T1000 (cell line): ENCODE measurements at regions not wholly inside any gene's neighbourhood (a gene's known extent, or its start where the extent isn't known, plus 50 kb on each side); places are given as distances from the start of the nearest gene placed in this dataset.

ENCODE experiments used
- DNase-seq: peaks from one replicate; lab custom pipeline; 2025; ENCODE audit warnings: mixed read lengths; lab: John Stamatoyannopoulos, UW

DNA sequence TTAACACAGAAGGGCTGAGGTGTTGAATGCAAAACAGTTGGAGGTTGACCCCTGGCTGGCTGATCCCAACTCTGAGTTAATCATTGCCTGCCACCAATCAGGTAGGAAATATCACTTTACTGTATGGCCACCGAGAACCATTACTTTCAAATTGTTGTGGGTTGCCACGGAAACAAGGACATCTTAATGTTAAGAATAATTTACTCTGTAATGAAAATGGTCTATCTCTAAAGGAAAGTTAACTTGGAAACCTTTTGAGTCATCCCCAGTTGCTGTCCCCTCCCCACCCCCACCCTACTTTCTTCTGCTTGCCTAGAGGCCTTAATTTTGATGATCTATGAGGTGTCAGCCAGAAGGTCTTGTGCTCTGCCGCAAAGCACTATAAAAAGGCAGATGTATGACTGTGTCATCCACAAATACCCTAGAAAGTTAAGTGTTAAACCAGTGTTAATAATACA is 78.7 kb upstream of the SNRK start:
- peak; percentile 47 for DNase-seq

DNA sequence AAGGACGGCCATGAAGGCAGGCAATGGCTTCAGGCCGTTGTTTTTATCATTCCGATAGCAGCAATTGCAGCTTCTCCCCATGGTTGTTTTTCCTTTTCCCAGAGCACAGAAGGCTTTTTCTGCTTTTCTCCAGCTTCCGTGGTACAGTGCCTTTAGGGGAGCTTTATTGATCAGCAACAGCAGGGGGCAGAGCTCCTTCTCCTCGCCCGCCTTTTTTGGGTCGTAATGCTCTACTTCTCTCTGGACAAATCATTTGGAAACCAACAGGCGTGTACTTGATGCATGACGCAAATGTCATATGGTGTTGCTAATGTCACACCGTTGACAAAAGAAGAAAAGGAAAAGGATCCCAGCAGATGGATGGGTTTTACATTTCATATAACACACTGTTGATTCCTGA is 79.7 kb upstream of the SNRK start:
- DNase-seq: no peak

DNA sequence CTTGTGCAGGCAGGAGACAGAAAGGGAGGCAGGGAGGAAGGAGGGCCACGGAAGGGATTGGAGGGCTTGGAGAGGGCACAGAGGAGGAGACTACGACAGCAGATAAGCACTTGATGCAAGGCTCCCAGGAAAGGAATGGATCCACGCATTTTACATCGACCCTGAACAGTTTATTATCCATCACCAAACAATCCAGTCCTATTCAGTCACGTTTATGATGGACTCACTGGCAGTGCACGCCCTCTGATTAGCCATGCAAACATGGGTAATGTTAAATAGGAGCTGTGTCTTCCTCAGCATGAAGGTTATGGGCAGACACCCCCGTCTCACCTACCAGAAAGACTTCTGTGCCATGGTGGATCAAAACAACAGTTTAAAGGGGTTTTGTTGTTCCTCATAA is 80.2 kb upstream of the SNRK start:
- DNase-seq: no peak

DNA sequence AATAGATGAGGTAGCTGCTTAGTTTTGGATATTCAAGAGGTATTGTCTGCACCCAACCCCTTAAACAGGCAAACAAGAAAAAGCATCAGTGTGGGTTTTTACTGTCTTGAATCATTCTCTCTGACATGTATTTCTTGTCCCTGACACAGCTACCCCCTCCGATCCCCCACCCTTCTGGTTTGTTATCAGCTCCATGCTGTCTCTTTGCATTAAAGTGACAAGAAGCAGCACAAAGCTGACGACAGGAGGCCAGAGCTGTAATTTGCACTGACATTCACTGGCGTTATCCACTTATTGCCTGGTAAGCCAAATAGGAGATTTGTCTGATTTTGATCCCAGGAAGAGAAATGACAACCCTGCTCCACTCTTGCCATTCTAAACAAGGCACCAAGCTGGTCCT is 83.3 kb upstream of the SNRK start:
- no peak for DNase-seq

DNA sequence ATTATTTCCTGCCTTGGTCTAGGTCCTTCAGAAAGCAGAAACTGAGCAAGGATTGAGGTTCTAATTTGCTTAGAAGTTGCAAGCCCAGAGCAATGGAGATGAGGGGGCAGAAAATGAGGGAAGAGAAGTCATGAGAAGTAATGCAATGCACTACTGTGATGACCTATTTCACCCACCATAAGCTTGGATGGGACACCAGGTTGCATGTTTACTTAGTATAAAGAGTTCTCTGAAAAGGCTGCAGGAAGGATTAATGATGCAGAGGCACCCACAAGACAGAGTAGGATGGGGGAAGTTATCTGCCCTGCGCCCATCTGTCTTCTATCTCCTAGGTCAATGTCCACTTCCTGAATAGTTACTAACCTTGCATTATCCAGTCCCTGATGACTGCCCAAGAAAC is 84.8 kb upstream of the SNRK start:
- DNase-seq: no peak

DNA sequence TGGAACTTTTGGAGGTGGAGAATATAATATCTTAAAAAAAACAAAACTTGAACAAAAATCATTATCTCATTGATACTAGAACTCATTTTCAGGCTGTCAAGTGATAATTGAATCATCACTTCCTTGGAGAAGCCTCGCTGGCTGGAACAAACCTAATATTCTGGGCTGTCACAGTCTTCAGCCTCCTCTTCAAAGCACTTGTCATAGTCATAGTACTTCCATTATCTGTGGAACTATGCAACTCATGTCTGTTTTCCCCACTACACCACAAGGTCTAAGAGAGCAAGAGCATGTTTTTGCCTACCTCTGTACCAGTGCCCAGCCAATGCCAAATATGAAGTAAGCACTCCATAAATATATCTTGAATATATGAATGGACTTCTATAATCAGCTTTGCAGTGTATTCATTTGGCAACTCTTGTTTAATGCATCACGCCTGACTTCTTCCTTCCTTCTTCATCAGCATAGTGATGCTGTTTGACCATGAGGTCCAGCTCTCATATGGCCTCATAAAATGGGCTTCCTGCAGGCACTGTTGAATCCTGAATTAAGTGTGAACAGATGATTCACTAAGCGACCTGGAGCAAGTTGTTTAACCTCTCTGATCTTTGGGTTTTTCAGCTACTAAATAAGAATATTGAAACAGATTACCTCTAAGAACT is 86.6 kb upstream of the SNRK start:
- DNase-seq: no peak

DNA sequence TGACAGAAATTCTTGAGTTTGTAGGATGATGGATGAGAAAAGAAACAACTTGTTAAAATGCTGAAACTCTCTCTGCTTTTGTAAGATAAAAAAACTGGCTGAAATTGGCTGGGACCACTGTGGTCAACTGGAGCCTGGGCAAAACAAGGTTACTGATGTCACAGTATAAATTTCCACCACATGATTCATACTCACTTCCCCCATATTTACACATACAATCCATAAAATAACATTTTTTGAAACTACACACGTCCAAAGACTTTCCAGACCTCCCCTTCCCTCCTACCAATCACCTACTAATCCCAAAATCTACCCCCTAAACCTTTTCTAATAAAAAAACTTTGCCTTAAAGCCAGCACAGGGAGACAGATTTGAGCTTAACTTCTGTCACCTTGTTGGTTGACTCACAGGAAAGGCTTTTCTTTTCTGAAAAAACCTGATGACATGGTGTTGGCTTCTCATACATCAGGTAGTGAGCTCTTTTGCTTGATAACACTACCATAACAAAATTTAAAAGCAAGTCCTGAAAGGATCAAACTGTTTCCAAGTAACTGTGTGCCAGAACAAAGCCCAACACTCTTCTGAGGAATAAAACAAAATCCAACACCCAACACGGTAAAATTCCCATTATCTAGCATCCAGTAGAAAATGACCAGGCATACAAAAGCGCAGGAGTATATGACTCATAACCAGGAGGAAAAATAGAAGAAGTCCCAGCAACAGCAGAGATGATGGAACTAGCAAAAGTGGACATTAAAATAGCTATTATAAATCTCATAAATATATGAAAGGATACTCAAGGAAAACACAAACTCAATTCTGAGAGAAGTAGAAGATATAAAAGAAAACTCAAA is 87.3 kb upstream of the SNRK start:
- DNase-seq: no peak

DNA sequence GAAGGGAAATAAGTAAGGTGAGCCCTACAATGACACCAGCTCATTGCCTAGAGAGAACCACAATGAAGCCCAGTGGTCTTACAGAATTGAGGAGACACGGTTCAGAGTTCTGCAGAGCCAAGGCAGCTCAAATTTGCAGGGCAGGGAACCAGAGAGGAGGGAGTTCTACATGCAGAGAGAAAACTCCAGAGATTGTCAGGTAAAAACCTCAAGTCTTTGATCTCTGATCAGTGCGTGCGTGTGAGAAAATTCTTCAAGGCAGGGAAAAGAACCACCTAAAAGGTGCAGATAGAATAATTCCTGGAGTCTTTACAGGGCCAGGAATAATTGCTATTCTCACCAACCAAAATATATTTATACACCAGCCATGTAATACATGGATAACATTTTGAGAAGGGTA is 88.0 kb upstream of the SNRK start:
- DNase-seq: no peak

DNA sequence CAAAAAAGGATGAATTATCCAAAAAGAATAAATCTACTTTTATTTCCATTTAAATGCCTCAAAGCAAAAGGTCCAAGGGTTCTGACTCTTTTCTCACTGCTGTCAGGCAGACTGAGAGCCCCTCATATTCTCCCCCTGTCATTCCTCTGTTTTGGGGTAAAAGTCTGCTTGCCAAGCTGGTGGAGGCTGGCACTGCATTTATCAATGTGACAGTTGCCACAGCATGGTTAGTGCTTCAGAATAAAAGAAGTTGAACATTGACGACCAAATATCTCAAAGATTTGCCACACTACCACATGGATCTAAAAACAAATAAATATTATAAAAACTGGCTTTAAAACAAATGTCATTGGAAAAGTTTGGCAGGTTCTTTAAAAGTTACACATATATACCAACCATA is 89.2 kb upstream of the SNRK start:
- DNase-seq: no peak

DNA sequence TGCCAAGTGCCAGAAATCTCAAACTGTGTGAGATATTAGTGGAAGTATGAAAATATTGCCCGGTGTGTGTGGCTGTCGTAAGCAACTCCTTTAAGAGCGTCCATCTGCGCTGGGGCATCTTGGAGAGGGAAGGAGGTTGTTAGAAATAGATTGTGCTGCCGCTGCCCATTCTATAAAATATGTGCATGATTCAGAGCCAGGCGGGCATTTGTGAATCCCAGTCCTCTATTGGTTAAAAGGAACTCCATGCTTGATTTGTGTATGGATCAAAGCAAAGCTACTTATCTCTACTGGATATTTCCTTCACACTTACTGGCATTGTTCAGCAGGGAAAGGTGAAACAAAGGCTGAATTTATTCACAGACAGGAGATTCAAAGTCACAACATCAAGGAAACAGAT is 89.6 kb upstream of the SNRK start:
- DNase-seq: no peak

DNA sequence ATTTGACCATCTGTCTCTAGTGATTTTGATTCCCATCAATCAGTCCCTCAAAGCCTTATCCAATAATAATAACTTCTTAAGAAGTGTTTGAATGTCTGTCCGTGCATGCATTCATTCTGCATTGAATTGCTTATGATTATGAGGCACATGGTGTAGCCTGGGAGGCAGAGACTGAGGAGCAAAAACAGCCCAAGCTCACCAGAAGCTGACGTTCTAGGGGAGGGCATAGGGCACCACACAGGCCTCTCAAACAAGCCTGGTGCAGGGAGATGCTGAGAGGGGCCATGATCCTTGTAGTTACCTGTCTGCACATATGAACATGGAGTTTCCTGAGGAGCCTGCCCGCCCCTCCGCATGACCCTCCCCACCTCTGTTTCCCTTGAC is 89.2 kb upstream of the POMGNT2 start:
- DNase-seq: no peak

DNA sequence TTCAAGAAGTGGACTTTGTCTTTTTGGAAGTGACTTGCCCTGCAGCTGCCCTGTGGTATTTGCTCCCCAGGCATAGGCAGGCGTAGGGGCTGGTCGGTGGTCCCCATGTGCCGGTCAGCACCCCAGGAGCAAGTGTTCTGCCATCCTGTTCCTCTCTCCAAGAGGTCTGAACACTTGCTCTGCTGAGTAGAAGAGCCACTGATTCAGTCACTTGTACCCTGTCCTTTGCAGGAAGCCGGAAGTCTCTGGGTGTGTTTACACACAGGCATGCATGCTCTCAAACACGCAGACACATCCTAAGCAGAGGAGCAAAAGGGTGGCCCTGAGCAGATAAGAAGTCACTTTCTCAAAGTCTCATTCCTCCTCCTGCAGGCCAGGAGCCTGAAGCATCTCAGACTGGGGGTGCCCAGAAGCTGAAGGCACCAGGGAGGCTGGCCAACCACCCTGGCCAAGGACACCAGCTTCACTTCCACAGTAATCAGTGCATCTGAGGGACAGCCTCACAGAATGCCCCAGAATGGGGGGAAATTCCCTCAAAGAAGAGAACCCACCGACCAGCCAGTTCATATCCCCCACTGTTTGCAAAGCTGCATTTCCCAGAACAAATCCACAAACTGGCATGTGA is 88.7 kb upstream of the POMGNT2 start:
- no peak for DNase-seq

DNA sequence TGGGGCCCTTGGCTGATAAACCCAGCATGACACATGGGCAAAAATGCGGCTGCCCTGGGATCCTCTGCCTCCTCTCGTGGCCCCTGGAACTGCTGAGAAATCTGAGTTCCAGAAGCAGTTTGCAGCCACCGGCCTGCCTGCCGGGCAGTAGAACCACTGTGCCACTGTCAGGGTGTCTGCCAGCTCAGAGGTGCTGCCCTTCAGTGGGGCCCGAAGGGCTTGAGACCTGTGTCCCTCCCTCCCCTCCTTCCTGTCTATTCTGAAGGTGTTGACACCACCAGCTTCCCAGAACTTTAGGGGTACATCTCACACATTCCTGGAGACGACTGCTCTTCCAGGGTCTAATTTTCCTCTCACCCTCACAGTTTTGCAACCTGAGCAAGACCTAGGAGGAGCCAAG is 88.2 kb upstream of the POMGNT2 start:
- no peak for DNase-seq

DNA sequence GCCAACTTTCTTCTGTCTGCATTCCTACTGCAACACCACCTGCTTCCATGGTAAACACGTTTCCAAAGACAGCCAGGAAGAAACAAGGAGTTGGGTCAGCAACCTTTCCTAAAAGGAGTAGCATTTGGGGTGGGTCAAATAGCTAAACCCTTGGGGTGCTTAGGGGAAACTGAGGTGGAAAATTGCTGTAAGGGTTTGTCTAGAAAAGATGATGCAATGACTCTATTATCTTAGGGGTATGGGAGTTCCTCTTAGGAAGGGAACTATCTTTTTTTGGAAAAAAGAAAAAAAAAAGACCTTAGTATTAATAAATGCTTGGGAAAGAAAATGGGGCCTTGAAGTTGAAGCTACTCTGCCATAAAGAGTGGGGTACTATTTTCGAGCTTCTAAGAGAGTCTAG is 86.1 kb upstream of the POMGNT2 start:
- no peak for DNase-seq

DNA sequence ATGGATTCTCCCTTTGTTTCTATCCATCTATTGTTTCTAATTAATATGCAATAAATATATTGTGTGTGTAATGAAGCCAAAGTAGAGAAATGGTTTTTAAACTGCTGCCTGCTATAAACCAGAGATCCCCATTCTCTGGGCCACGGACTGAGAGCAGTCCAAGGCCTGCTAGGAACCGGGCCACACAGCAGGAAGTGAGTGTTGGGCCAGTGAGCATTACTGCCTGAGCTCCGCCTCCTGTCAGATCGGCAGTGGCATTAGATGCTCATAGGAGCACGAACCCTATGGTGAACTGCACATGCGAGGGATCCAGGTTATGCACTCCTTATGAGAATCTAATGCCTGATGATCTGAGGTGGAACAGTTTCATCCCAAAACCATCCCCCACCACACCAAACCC is 85.2 kb upstream of the POMGNT2 start:
- DNase-seq: peak; percentile 31

DNA sequence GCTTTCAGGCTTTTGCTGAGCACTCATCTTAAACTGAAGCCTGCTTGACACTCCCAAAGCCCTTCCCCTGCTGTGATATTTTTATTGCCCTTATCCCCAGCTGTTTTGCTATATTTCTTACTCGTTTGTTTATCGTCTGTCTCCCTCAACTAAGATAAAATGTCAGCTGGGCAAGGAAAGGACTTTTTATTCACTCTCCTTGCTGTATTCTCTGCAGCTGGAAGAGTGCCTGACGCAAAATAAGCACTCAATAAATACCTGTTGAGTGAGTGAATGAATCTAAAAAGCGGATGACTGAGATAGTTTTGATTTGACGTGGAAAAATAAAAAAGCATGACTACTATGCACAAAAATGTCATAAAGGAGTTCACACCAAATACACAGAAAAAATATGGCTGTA is 84.8 kb upstream of the POMGNT2 start:
- peak; percentile 53 for DNase-seq

DNA sequence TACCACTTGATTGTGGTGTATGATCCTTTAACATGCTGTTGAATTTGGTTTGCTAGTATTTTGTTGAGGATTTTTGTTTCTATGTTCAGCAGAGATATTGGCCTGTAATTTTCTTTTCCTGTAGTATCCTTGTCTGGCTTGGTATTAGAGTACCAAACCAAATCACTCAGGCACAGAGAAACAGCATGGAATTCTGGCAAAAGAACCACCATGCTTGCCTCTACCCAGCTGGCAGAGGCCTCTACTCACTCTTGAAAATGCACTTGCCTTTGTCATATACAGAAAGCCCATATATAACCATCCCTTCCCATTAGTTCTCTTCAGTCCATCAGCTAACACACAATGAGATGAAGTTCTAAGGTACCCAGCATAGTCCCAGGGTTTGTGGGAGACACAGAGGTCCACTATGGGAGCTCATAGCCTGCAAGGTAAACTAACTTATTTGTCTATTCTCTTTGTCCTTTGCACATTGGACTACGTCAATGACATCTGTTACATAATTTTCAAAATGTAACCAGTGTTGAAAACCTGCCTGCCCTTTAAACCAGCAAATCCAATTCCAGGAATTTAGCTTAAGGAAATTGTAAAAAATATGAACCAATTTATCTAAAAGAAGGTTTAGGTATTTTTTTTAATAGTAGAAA is 82.1 kb upstream of the POMGNT2 start:
- DNase-seq: no peak

DNA sequence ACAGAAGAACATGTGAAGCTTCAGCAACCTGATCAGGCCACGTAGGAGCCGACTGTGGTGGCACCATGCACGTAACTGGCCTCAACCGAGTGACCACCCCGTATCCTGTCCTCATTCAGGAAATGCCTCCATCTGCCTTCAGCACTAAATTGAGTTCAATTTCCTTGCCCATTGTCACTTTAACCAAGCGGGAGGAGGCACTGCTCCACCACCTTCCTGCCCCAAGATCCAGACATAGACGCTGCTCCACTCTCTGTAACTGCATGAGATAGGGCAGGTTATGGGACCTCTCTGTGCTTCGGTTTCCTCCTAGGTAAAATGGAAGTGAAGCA is 80.1 kb upstream of the POMGNT2 start:
- DNase-seq: no peak

DNA sequence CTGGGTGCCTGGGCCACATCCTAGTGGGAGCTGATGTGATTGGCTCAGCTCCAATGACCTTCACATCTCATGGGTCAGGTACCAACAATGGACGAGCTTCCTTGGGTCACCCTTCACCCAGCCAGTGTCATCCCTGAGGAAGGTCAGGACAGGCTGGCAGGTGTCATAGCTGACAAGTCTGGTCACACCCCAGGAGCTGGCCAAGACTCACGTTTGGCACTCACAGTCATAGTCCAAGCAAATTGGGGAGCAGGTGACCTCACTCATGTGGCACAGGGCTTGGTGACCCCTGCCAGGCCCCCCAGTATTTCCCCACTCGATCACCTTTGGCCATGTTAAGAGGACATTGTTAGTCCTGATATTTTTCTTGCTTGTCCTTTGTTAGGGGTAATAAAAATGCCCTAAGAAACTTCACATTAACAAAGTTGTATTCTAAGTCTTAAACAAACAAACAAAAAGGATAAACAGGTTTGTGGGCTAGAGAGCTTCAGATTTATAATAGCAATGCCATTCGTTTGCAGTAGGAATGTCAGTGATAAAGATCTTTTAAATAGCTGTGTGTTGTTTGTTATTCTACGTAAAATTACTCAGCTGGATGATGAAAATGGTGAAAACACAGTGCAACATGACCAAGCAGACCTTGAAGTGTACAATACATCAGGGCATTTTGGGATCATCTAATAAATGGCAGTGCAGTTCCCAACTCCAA is 79.5 kb upstream of the POMGNT2 start:
- DNase-seq: no peak

DNA sequence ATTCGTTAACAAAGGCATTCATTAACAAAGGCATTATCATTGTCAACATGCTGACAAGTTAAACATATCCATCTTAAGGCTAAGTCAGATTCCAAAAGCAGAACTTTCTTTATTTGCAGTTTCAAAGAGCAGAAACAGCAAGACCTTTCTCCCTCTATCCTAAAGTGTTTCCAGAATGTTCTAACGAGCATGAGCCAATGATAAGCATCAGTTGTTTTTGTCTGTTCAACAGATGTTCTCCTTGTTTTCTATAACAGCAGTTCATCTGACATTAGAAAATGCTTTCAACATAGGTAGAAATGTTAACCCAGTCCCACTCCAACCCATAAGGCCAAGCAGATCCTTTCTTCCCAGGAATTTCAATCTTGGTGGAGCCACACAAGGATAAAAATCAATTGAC is 77.6 kb upstream of the POMGNT2 start:
- DNase-seq: no peak

DNA sequence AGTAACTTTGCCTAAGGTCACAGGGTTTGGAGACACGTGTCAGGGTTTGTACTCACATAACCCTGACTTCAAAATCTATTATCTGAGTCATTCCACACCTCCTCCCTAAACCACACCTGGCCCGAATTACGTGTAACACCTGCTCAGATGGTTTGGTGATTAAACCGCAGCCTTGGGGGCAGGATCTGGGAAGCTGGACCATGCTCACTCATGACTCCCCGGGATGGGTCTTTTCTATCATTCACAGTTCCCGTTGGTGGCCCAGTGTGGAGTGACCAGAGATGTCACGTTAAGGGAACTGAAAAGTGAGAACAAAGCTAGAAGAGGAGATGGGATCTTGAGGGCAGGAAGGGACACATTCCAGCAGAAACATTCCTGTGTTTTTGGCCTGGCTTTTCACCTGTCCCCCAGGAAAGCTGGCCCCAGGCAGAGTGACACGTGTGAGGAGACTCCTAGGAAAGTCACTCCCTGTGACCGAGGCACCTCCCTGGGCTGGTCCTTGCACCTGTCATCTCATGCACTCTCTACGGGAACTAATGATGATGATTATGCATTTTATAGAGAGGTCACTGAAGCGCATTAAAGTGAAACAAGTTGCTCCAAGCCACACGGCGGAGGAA is 75.4 kb upstream of the POMGNT2 start:
- DNase-seq: no peak

DNA sequence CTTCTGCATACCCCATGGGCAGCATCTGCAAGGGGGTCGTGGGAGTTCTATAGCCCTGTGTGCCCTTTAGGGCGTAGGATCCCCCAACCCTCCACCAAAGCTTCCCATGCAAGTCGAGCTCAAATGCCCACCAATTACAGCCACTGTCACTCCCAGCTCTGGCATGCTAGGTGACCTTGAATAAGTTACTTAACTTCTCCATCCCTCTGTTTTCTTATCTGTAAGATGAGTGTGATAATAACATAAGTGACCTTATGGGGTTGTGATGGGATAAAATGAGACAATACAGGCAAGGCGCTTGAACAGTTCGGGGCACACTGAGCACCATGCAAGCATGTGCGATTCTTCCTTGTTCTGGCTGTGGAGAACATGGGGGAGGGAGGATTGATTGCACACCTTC is 74.8 kb upstream of the POMGNT2 start:
- DNase-seq: no peak
